H9 (cell line): ENCODE measurements at regions not wholly inside any gene's neighbourhood (a gene's known extent, or its start where the extent isn't known, plus 50 kb on each side); places are given as distances from the start of the nearest gene placed in this dataset.

Experiments
- DNase-seq: peaks from one replicate; pipeline ENCODE4 v3.0.0-alpha.2; 2017
- H2AFZ ChIP-seq: one replicate; pipeline ENCODE4 v1.6.1; 2013; ENCODE audit warnings: mild to moderate bottlenecking, low read length, control low read depth, moderate library complexity
- H2AK5ac ChIP-seq: 2 replicates; pipeline ENCODE4 v1.6.1; 2013; ENCODE audit warnings: low read length, control low read depth, mixed read lengths; ENCODE audit not compliant: insufficient read length
- H2BK120ac ChIP-seq: one replicate; pipeline ENCODE4 v1.6.1; 2013; ENCODE audit warnings: low read depth, mild to moderate bottlenecking, low read length, control low read depth, inconsistent platforms; ENCODE audit not compliant: poor library complexity, severe bottlenecking
- H2BK12ac ChIP-seq: 2 replicates; pipeline ENCODE4 v1.6.1; 2013; ENCODE audit warnings: low read length, control low read depth, mixed read lengths, low read depth; ENCODE audit not compliant: insufficient read length
- H2BK15ac ChIP-seq: 2 replicates; pipeline ENCODE4 v1.6.1; 2013; ENCODE audit warnings: low read depth, low read length, control low read depth
- H2BK20ac ChIP-seq: one replicate; pipeline ENCODE4 v1.6.1; 2013; ENCODE audit warnings: low read depth, mild to moderate bottlenecking, low read length, control low read depth, inconsistent platforms; ENCODE audit not compliant: poor library complexity, severe bottlenecking
- H2BK5ac ChIP-seq: 2 replicates; pipeline ENCODE4 v1.6.1; 2013; ENCODE audit warnings: low read length, control low read depth, mixed read lengths; ENCODE audit not compliant: insufficient read length
- H3K14ac ChIP-seq: 2 replicates; pipeline ENCODE4 v1.6.1; 2013; ENCODE audit warnings: low read length, control low read depth; ENCODE audit not compliant: insufficient read depth
- H3K18ac ChIP-seq: 2 replicates; pipeline ENCODE4 v1.6.1; 2013; ENCODE audit warnings: low read depth, mild to moderate bottlenecking, mixed read lengths, low read length, control low read depth; ENCODE audit not compliant: insufficient read length
- H3K23ac ChIP-seq: 2 replicates; pipeline ENCODE4 v1.6.1; 2013; ENCODE audit warnings: low read length, control low read depth, mixed read lengths, low read depth; ENCODE audit not compliant: insufficient read length
- H3K23me2 ChIP-seq: 2 replicates; pipeline ENCODE4 v1.6.1; 2013; ENCODE audit warnings: low read depth, mild to moderate bottlenecking, mixed read lengths, low read length, control low read depth; ENCODE audit not compliant: insufficient read length, poor library complexity, severe bottlenecking
- H3K27ac ChIP-seq: 2 replicates; pipeline ENCODE4 v1.5.1; 2013; ENCODE audit warnings: low read length, control low read depth, mixed read lengths, low read depth; ENCODE audit not compliant: insufficient read length
- H3K27me3 ChIP-seq: 2 replicates; pipeline ENCODE4 v1.6.1; 2013; ENCODE audit warnings: low read length, control low read depth, inconsistent platforms; ENCODE audit not compliant: insufficient read depth
- H3K4ac ChIP-seq: 2 replicates; pipeline ENCODE4 v1.6.1; 2013; ENCODE audit warnings: low read depth, mild to moderate bottlenecking, control low read depth, inconsistent platforms, low read length, moderate library complexity
- H3K4me1 ChIP-seq: 2 replicates; pipeline ENCODE4 v1.6.1; 2013; ENCODE audit warnings: low read length, control low read depth, inconsistent platforms; ENCODE audit not compliant: insufficient read depth
- H3K4me2 ChIP-seq: 2 replicates; pipeline ENCODE4 v1.6.1; 2013; ENCODE audit warnings: low read length, control low read depth, mixed read lengths; ENCODE audit not compliant: insufficient read length, insufficient read depth
- H3K56ac ChIP-seq: 2 replicates; pipeline ENCODE4 v1.6.1; 2013; ENCODE audit warnings: low read depth, mild to moderate bottlenecking, mixed read lengths, low read length, control low read depth; ENCODE audit not compliant: insufficient read length
- H3K79me1 ChIP-seq: 2 replicates; pipeline ENCODE4 v1.6.1; 2013; ENCODE audit warnings: low read depth, mild to moderate bottlenecking, moderate library complexity, low read length, control low read depth, inconsistent platforms; ENCODE audit not compliant: insufficient read depth, poor library complexity, severe bottlenecking
- H3K79me2 ChIP-seq: 2 replicates; pipeline ENCODE4 v1.6.1; 2013; ENCODE audit warnings: low read length, control low read depth, inconsistent platforms; ENCODE audit not compliant: insufficient read depth
- H3K9ac ChIP-seq: 2 replicates; pipeline ENCODE4 v1.6.1; 2013; ENCODE audit warnings: low read length, control low read depth, mixed read lengths; ENCODE audit not compliant: insufficient read length; ENCODE audit errors: extremely low read depth
- H3K9me3 ChIP-seq: one replicate; pipeline ENCODE4 v1.6.1; 2013; ENCODE audit warnings: low read depth, low read length, inconsistent platforms; ENCODE audit not compliant: control insufficient read depth
- H3T11ph ChIP-seq: one replicate; pipeline ENCODE4 v1.6.1; 2013; ENCODE audit warnings: mild to moderate bottlenecking, low read length, control low read depth, inconsistent platforms
- H4K20me1 ChIP-seq: one replicate; pipeline ENCODE4 v1.6.1; 2013; ENCODE audit not compliant: control insufficient read depth, insufficient read length, insufficient read depth
- H4K5ac ChIP-seq: 2 replicates; pipeline ENCODE4 v1.6.1; 2013; ENCODE audit warnings: low read depth, mild to moderate bottlenecking, mixed read lengths, low read length, control low read depth; ENCODE audit not compliant: insufficient read length
- H4K8ac ChIP-seq: replicated peaks from 2 replicates; pipeline ENCODE4 v1.6.1; 2013; ENCODE audit warnings: low read length, control low read depth, mixed read lengths, low read depth; ENCODE audit not compliant: insufficient read length
- H4K91ac ChIP-seq: 2 replicates; pipeline ENCODE4 v1.6.1; 2013; ENCODE audit warnings: low read depth, mild to moderate bottlenecking, moderate library complexity, mixed read lengths, low read length, control low read depth; ENCODE audit not compliant: insufficient read length
- H3K27ac Mint-ChIP-seq, 3 experiments: 2 replicates in 2 of 3; 3 replicates in 1 of 3; pipeline ENCODE4 v1.8.0; 2020 to 2021; ENCODE audit warnings: mixed read lengths in 3 of 3, mild to moderate bottlenecking in 1 of 3, moderate library complexity in 1 of 3
- H3K27me3 Mint-ChIP-seq: 2 replicates; pipeline ENCODE4 v1.8.0; 2021; ENCODE audit warnings: low read depth, mild to moderate bottlenecking, moderate library complexity, mixed read lengths
- H3K36me3 Mint-ChIP-seq, 3 experiments: 2 replicates in 2 of 3; 3 replicates in 1 of 3; pipeline ENCODE4 v1.8.0; 2020 to 2021; ENCODE audit warnings: low read depth in 3 of 3, mixed read lengths in 3 of 3; ENCODE audit not compliant: insufficient read depth in 1 of 3
- H3K4me1 Mint-ChIP-seq, 2 experiments: 2 replicates each; pipeline ENCODE4 v1.8.0; 2020; ENCODE audit warnings: mixed read lengths in 2 of 2
- H3K4me3 Mint-ChIP-seq, 2 experiments: 2 replicates in 1 of 2; 3 replicates in 1 of 2; pipeline ENCODE4 v1.8.0; 2020 to 2021; ENCODE audit warnings: mild to moderate bottlenecking in 2 of 2, mixed read lengths in 2 of 2, moderate library complexity in 1 of 2
- H3K9me3 Mint-ChIP-seq, 2 experiments: 2 replicates in 1 of 2; 3 replicates in 1 of 2; pipeline ENCODE4 v1.8.0; 2020; ENCODE audit warnings: mild to moderate bottlenecking in 2 of 2, mixed read lengths in 2 of 2, moderate library complexity in 1 of 2
- WGBS: extraction: QIAGEN DNeasy Blood & Tissue Kit; methylation state at CpG from one replicate; pipeline ENCODE4 v1.1.7; 2013; ENCODE audit warnings: missing lambda C conversion rate, low lambda C conversion rate, mixed read lengths; ENCODE audit not compliant: insufficient read length; ENCODE audit errors: extremely low coverage; 5-methylcytosine and 5-hydroxymethylcytosine counted together
- TF ChIP-seq, protein P1 (sequence below): fragments of 200-600 bp; sonication (generic); conservative IDR thresholded peaks from 3 replicates; pipeline ENCODE4 v1.8.0; 2021; ENCODE audit warnings: antibody characterized with exemption, mild to moderate bottlenecking

GRCh38 chr1:219083631-219084030, 90.0 kb upstream of the LYPLAL1 start:
- H3K18ac ChIP-seq = no peak overlapping the region
- H3K23me2 ChIP-seq = no peaks in the 10 kb centered on the region
- H3K79me1 ChIP-seq = no peaks in the 10 kb centered on the region
- no peaks in the 10 kb centered on the region for H4K20me1 ChIP-seq
- Mint-ChIP-seq H3K9me3 (no peaks in the 10 kb centered on the region), H3K4me3 (no peak overlapping the region), H3K27ac (no peak overlapping the region), H3K4me1 (no peaks in the 10 kb centered on the region), H3K27me3 (no peaks in the 10 kb centered on the region), H3K36me3 (no peaks in the 10 kb centered on the region)
- DNase-seq = no peak
- TF ChIP-seq, protein P1, sequence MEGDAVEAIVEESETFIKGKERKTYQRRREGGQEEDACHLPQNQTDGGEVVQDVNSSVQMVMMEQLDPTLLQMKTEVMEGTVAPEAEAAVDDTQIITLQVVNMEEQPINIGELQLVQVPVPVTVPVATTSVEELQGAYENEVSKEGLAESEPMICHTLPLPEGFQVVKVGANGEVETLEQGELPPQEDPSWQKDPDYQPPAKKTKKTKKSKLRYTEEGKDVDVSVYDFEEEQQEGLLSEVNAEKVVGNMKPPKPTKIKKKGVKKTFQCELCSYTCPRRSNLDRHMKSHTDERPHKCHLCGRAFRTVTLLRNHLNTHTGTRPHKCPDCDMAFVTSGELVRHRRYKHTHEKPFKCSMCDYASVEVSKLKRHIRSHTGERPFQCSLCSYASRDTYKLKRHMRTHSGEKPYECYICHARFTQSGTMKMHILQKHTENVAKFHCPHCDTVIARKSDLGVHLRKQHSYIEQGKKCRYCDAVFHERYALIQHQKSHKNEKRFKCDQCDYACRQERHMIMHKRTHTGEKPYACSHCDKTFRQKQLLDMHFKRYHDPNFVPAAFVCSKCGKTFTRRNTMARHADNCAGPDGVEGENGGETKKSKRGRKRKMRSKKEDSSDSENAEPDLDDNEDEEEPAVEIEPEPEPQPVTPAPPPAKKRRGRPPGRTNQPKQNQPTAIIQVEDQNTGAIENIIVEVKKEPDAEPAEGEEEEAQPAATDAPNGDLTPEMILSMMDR = no peak
- H4K8ac ChIP-seq = no peak overlapping the region
- H3K4ac ChIP-seq = no peak overlapping the region
- no peak overlapping the region for H3K9ac ChIP-seq
- H3K9me3 ChIP-seq = no peaks in the 10 kb centered on the region
- no peak overlapping the region for H3K56ac ChIP-seq
- no peak overlapping the region for H3K4me2 ChIP-seq
- H3K14ac ChIP-seq = no peak overlapping the region
- no peak overlapping the region for H2BK15ac ChIP-seq
- H3K4me1 ChIP-seq = no peaks in the 10 kb centered on the region
- H3K23ac ChIP-seq = no peak overlapping the region
- no peak overlapping the region for H2BK5ac ChIP-seq
- WGBS = no CpG with 5 or more reads among the region's 1 CpG
- H3K79me2 ChIP-seq = no peaks in the 10 kb centered on the region
- no peak overlapping the region for H2AFZ ChIP-seq
- H3K27me3 ChIP-seq = no peaks in the 10 kb centered on the region
- H4K91ac ChIP-seq = no peak overlapping the region
- no peak overlapping the region for H2BK20ac ChIP-seq
- H2AK5ac ChIP-seq = no peak overlapping the region
- H3K27ac ChIP-seq = no peak overlapping the region
- no peak overlapping the region for H3T11ph ChIP-seq
- H2BK120ac ChIP-seq = no peak overlapping the region
- H4K5ac ChIP-seq = no peak overlapping the region
- H2BK12ac ChIP-seq = no peak overlapping the region
